ENCODE measurements at regions not wholly inside any gene's neighbourhood (a gene's known extent, or its start where the extent isn't known, plus 50 kb on each side); places are given as distances from the start of the nearest gene placed in this dataset.

- Mint-ChIP-seq H3K27ac (no peak overlapping the region), H3K9me3 (peaks cover 7% of the 10 kb centered on the region), H3K36me3 (ENCODE audit: low read depth) (no peaks in the 10 kb centered on the region), H3K4me3 (no peak overlapping the region), H3K4me1 (peaks cover 6% of the 10 kb centered on the region), H3K27me3 (ENCODE audit: low read depth) (no peaks in the 10 kb centered on the region)
- TF ChIP-seq, protein P1, sequence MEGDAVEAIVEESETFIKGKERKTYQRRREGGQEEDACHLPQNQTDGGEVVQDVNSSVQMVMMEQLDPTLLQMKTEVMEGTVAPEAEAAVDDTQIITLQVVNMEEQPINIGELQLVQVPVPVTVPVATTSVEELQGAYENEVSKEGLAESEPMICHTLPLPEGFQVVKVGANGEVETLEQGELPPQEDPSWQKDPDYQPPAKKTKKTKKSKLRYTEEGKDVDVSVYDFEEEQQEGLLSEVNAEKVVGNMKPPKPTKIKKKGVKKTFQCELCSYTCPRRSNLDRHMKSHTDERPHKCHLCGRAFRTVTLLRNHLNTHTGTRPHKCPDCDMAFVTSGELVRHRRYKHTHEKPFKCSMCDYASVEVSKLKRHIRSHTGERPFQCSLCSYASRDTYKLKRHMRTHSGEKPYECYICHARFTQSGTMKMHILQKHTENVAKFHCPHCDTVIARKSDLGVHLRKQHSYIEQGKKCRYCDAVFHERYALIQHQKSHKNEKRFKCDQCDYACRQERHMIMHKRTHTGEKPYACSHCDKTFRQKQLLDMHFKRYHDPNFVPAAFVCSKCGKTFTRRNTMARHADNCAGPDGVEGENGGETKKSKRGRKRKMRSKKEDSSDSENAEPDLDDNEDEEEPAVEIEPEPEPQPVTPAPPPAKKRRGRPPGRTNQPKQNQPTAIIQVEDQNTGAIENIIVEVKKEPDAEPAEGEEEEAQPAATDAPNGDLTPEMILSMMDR (IDR thresholded peaks at IDR 0.05; ENCODE audit: unreplicated experiment in 3 of 3), result no peak
Observed at GRCh38 chrX:38881066-38881465, 79.8 kb downstream of the MID1IP1 start.

- H3K27ac Mint-ChIP-seq, result no peak overlapping the region
- H3K4me1 Mint-ChIP-seq, result peaks cover 6% of the 10 kb centered on the region
Observed at GRCh38 chrX:38881727-38882126, 80.5 kb downstream of the MID1IP1 start.

GRCh38 chrX:38882894-38883626 is 81.8 kb downstream of the MID1IP1 start:
- Mint-ChIP-seq H3K27me3 (ENCODE audit: low read depth) (no peaks in the 10 kb centered on the region), H3K4me1 (peaks cover 6% of the 10 kb centered on the region), H3K4me3 (no peak overlapping the region), H3K36me3 (ENCODE audit: low read depth) (no peaks in the 10 kb centered on the region), H3K27ac (no peak overlapping the region), H3K9me3 (peaks cover 7% of the 10 kb centered on the region)
- TF ChIP-seq, protein P1 (IDR thresholded peaks at IDR 0.05; ENCODE audit: unreplicated experiment in 3 of 3), result no peak

More at GRCh38 chrX:38881727-38882126, 80.5 kb downstream of the MID1IP1 start:
- TF ChIP-seq, protein P1 (IDR thresholded peaks at IDR 0.05; ENCODE audit: unreplicated experiment in 3 of 3), result no peak
- H3K27me3 Mint-ChIP-seq (ENCODE audit: low read depth), result no peaks in the 10 kb centered on the region
- no peak overlapping the region for H3K4me3 Mint-ChIP-seq
- peaks cover 7% of the 10 kb centered on the region for H3K9me3 Mint-ChIP-seq
- H3K36me3 Mint-ChIP-seq (ENCODE audit: low read depth), result no peaks in the 10 kb centered on the region

DNA sequence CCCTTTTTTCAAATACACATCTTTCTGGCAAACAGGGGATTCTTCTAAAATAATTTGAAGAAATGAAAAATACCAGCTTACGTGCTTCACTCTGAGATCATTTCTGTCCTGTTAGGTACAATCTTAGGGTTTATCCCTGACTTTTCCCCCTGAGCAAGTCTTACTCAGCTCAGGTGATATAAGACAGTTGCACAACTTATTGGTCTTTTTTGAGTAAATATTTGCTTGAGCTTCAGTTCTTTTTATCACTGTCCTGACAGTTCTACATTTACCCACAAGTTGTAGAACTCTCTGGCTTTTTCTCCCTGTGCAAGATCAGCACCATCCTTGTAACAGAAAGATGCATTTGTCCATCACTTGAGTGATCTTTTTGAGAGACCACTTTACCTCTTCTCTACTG is 84.9 kb downstream of the MID1IP1 start:
- TF ChIP-seq, protein P1 (IDR thresholded peaks at IDR 0.05; ENCODE audit: unreplicated experiment in 3 of 3), result no peak
- H3K9me3 Mint-ChIP-seq, result peaks cover 12% of the 10 kb centered on the region
- no peaks in the 10 kb centered on the region for H3K4me1 Mint-ChIP-seq

DNA sequence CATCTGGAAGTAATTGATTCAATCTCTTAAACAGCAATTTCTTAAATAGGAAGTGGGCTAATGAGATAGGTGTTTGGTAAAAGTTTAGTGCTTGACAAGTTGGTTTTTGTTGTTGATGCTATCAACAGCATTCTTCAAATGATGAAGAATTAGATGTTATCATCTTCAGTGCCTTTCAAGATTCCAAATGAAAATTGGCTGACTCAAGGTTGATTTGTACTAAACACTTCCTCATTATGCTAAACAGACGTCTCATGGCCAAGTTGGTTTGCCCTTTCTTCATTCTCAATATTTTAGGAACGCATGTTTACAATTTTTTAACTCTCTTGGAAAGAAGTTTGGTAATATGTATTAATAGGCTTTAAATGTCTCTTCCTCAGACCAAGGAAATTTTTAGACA is 86.0 kb downstream of the MID1IP1 start:
- Mint-ChIP-seq H3K4me3 (no peak overlapping the region), H3K27me3 (ENCODE audit: low read depth) (peaks cover 6% of the 10 kb centered on the region), H3K27ac (no peak overlapping the region), H3K9me3 (peaks cover 12% of the 10 kb centered on the region), H3K36me3 (ENCODE audit: low read depth) (no peaks in the 10 kb centered on the region), H3K4me1 (peaks cover 9% of the 10 kb centered on the region)
- TF ChIP-seq, protein P1 (IDR thresholded peaks at IDR 0.05; ENCODE audit: unreplicated experiment in 3 of 3), result no peak

More for the DNA sequence above, 84.9 kb downstream of the MID1IP1 start:
- Mint-ChIP-seq H3K27me3 (ENCODE audit: low read depth) (peaks cover 6% of the 10 kb centered on the region), H3K27ac (no peak overlapping the region), H3K36me3 (ENCODE audit: low read depth) (no peaks in the 10 kb centered on the region), H3K4me3 (no peak overlapping the region)

- Mint-ChIP-seq H3K9me3 (peaks cover 11% of the 10 kb centered on the region), H3K4me3 (no peak overlapping the region), H3K27ac (no peak overlapping the region), H3K27me3 (ENCODE audit: low read depth) (peaks cover 6% of the 10 kb centered on the region), H3K36me3 (ENCODE audit: low read depth) (no peaks in the 10 kb centered on the region), H3K4me1 (peaks cover 23% of the 10 kb centered on the region)
- TF ChIP-seq, protein P1 (IDR thresholded peaks at IDR 0.05; ENCODE audit: unreplicated experiment in 3 of 3), result no peak
Observed at GRCh38 chrX:38890326-38890725, 89.1 kb downstream of the MID1IP1 start.

Measured in nephron (organoid).